CD4-positive, alpha-beta memory T cell (primary cell): ENCODE measurements at regions not wholly inside any gene's neighbourhood (a gene's known extent, or its start where the extent isn't known, plus 50 kb on each side); places are given as distances from the start of the nearest gene placed in this dataset.

Experiments
- CTCF ChIA-PET: fragments of 350-600 bp; sonication (Branson Sonifier 250); formaldehyde crosslinking; loops from one replicate; lab custom pipeline; 2021; ENCODE audit warnings: inconsistent platforms; ENCODE audit not compliant: partially characterized antibody; lab: Charles Lee
- POLR2A ChIA-PET: fragments of 350-600 bp; sonication (Branson Sonifier 250); formaldehyde crosslinking; loops from one replicate; lab custom pipeline; 2021; ENCODE audit not compliant: partially characterized antibody; lab: Charles Lee
- DNase-seq, 5 donors: peaks; one replicate each; pipeline versions ENCODE4 v3.0.0 to v3.0.0-alpha.2; 2020 to 2022; ENCODE audit warnings: mixed read lengths in 1 of 5
- H3K27ac ChIP-seq: one replicate; pipeline ENCODE4 v1.7.0; 2013; ENCODE audit warnings: low read depth, low read length
- H3K27me3 ChIP-seq: 2 replicates; pipeline ENCODE4 v1.7.0; 2013; ENCODE audit warnings: mild to moderate bottlenecking, low read length, moderate library complexity; ENCODE audit not compliant: insufficient read depth
- H3K36me3 ChIP-seq: 2 replicates; pipeline ENCODE4 v1.7.0; 2013; ENCODE audit warnings: mild to moderate bottlenecking, low read length, moderate library complexity; ENCODE audit not compliant: insufficient read depth
- H3K4me1 ChIP-seq: 2 replicates; pipeline ENCODE4 v1.7.0; 2013; ENCODE audit warnings: mild to moderate bottlenecking, low read length, moderate library complexity; ENCODE audit not compliant: insufficient read depth
- H3K4me3 ChIP-seq, 2 donors: one replicate each; pipeline ENCODE4 v1.7.0; 2013; ENCODE audit warnings: low read length in 2 of 2, mild to moderate bottlenecking in 1 of 2
- H3K9me3 ChIP-seq, 2 donors: one replicate each; pipeline ENCODE4 v1.7.0; 2013; ENCODE audit warnings: low read length in 2 of 2, control low read depth in 1 of 2; ENCODE audit not compliant: control insufficient read depth in 1 of 2
- H3K27ac Mint-ChIP-seq, 7 donors: one replicate each; pipeline ENCODE4 v1.8.0; 2020 to 2021; ENCODE audit warnings: mixed read lengths in 7 of 7, mild to moderate bottlenecking in 6 of 7, inconsistent platforms in 3 of 7, moderate library complexity in 3 of 7
- H3K27me3 Mint-ChIP-seq, 2 donors: one replicate each; pipeline ENCODE4 v1.8.0; 2020 to 2021; ENCODE audit warnings: mixed read lengths in 2 of 2
- H3K36me3 Mint-ChIP-seq, 2 donors: one replicate each; pipeline ENCODE4 v1.8.0; 2020 to 2021; ENCODE audit warnings: mixed read lengths in 2 of 2, inconsistent platforms in 1 of 2, mild to moderate bottlenecking in 1 of 2
- H3K4me1 Mint-ChIP-seq, 4 donors: one replicate each; pipeline ENCODE4 v1.8.0; 2020 to 2021; ENCODE audit warnings: mixed read lengths in 4 of 4, mild to moderate bottlenecking in 1 of 4
- H3K4me3 Mint-ChIP-seq, 8 donors: one replicate each; pipeline ENCODE4 v1.8.0; 2020 to 2021; ENCODE audit warnings: mixed read lengths in 8 of 8, mild to moderate bottlenecking in 7 of 8, moderate library complexity in 6 of 8, inconsistent platforms in 3 of 8
- H3K9me3 Mint-ChIP-seq, 8 donors: one replicate each; pipeline ENCODE4 v1.8.0; 2020 to 2021; ENCODE audit warnings: mixed read lengths in 8 of 8, mild to moderate bottlenecking in 5 of 8, inconsistent platforms in 3 of 8, moderate library complexity in 1 of 8
- intact Hi-C: fragments of 100-400 bp; cut with micrococcal nuclease; formaldehyde crosslinking; loops from one replicate; pipeline ENCODE4 v1.15.1; 2023

DNA sequence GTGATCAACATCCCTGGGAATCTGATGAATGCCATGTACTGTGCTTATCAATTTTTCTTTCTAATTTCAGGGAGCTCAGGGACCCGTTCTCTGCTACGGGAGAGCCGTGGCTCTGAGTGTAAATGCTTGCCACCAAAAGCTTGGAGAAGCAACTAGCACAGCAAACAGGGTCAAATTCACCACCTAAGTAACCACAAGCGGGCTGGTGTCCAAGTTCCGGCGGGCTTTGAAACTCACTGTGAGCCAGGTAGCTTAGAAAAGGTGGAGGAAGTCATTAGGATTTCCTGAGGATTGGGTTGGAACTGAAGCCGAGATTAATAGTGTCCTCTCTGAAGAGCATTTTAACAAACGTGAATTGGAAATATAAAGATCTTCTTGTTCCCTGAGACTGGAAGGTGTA is 87.2 kb downstream of the CLDN34 start:
- H3K4me3 Mint-ChIP-seq: no peak overlapping the region
- DNase-seq: no peak
- H3K27me3 ChIP-seq: no peaks in the 10 kb centered on the region
- peaks cover 1 to 11% (median 6%) of the 10 kb centered on the region in 4 donors for H3K4me1 Mint-ChIP-seq
- no peak overlapping the region for H3K27ac ChIP-seq
- H3K27ac Mint-ChIP-seq: no peak overlapping the region
- H3K36me3 Mint-ChIP-seq: peaks cover 0 to 3% of the 10 kb centered on the region in 2 donors
- no peaks in the 10 kb centered on the region for H3K27me3 Mint-ChIP-seq
- no peak overlapping the region for H3K4me3 ChIP-seq
- CTCF ChIA-PET: no interaction called here
- no peaks in the 10 kb centered on the region for H3K9me3 ChIP-seq
- intact Hi-C loops: no loop called here
- H3K9me3 Mint-ChIP-seq: peaks cover 0 to 2% (median 0%) of the 10 kb centered on the region in 8 donors
- H3K4me1 ChIP-seq: no peaks in the 10 kb centered on the region
- POLR2A ChIA-PET: no interaction called here
- no peaks in the 10 kb centered on the region for H3K36me3 ChIP-seq

DNA sequence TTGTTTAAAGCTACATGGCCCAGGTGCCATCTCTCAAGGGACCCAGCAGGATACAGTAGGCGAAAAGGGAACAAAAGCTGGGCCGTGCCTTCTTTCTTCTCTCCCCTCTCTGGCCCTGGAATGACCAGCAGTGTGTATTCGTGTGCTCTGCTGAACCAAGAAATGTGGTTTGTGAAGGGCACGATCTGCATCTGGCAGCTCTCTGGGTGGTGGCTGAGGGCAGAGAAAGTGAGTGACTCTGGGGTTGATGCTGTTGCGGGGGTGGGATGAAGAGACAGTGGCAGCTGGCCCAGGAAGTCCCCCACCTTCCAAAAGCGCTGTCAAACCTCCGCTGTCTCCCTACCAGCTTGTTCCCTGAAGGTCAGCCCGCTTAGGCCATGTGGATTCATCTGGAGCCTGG is 88.3 kb downstream of the CLDN34 start:
- H3K9me3 ChIP-seq: no peaks in the 10 kb centered on the region
- no peak overlapping the region for H3K27ac ChIP-seq
- no peak overlapping the region for H3K4me3 ChIP-seq
- Mint-ChIP-seq H3K27ac (no peak overlapping the region), H3K4me3 (no peak overlapping the region), H3K36me3 (peaks cover 0 to 3% of the 10 kb centered on the region in 2 donors), H3K27me3 (no peaks in the 10 kb centered on the region), H3K4me1 (peaks cover 1 to 7% (median 6%) of the 10 kb centered on the region in 4 donors), H3K9me3 (peaks cover 0 to 2% (median 0%) of the 10 kb centered on the region in 8 donors)
- intact Hi-C loops: no loop called here
- no peaks in the 10 kb centered on the region for H3K4me1 ChIP-seq
- no peak for DNase-seq
- no peaks in the 10 kb centered on the region for H3K36me3 ChIP-seq
- no peaks in the 10 kb centered on the region for H3K27me3 ChIP-seq
- ChIA-PET POLR2A (no interaction called here), CTCF (no interaction called here)

DNA sequence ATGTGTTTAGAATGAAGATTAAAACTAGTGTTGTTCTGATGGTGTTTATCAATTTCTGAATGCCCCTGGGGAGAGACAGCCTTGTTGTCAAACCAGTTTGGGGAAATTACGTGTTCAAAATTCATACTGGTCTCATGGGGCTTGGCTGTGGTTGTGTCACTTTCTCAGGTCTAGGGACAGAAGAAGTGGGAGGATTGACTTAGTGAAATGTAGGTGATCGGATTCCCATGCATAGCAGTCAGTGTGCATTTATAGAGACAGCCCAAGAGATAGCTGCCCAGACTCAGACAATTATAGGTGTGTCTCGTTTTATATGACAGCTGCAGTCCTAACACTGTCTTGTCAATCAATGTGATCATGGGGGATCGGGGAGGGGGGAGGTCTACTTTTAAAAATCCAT is 94.4 kb upstream of the CLCN4 start:
- H3K9me3 Mint-ChIP-seq: peaks cover 0 to 2% (median 0%) of the 10 kb centered on the region in 8 donors
- no peaks in the 10 kb centered on the region for H3K4me1 ChIP-seq
- no peak overlapping the region for H3K27ac ChIP-seq
- H3K36me3 Mint-ChIP-seq: peaks cover 0 to 9% of the 10 kb centered on the region in 2 donors
- intact Hi-C loops: no loop called here
- H3K36me3 ChIP-seq: no peaks in the 10 kb centered on the region
- ChIA-PET CTCF (no interaction called here), POLR2A (no interaction called here)
- H3K27me3 Mint-ChIP-seq: no peaks in the 10 kb centered on the region
- peaks cover 0 to 2% (median under 1%) of the 10 kb centered on the region in 4 donors for H3K4me1 Mint-ChIP-seq
- H3K27me3 ChIP-seq: no peaks in the 10 kb centered on the region
- no peak overlapping the region for H3K27ac Mint-ChIP-seq
- no peak overlapping the region for H3K4me3 ChIP-seq
- no peaks in the 10 kb centered on the region for H3K9me3 ChIP-seq
- DNase-seq: no peak
- no peak overlapping the region for H3K4me3 Mint-ChIP-seq

DNA sequence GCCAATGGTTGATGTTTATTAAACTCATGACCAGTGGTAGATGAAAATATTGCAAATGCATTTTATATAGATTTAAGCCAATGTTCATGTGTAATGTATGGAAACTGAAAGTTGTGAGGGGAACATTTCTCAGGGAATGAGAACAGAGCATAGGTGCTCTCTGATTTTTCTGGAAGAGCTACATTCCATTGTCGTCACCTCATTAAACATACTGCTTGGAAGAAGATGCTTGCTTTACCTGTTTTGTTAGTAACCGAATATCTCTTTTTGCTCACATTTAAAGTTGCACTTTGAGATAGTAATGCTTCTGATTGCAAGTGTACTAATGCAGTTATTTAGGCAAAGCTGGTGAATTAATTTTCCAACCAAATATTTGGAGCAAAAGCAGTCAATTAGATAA is 93.8 kb upstream of the CLCN4 start:
- Mint-ChIP-seq H3K9me3 (peaks cover 0 to 2% (median 0%) of the 10 kb centered on the region in 8 donors), H3K4me1 (no peaks in the 10 kb centered on the region), H3K36me3 (peaks cover 6 to 14% of the 10 kb centered on the region in 2 donors), H3K4me3 (no peak overlapping the region), H3K27me3 (no peaks in the 10 kb centered on the region), H3K27ac (no peak overlapping the region)
- ChIA-PET CTCF (no interaction called here), POLR2A (no interaction called here)
- Histone ChIP-seq H3K4me3 (no peak overlapping the region), H3K9me3 (no peaks in the 10 kb centered on the region), H3K27me3 (no peaks in the 10 kb centered on the region), H3K27ac (no peak overlapping the region), H3K36me3 (no peaks in the 10 kb centered on the region), H3K4me1 (no peaks in the 10 kb centered on the region)
- DNase-seq: no peak
- intact Hi-C loops: no loop called here

DNA sequence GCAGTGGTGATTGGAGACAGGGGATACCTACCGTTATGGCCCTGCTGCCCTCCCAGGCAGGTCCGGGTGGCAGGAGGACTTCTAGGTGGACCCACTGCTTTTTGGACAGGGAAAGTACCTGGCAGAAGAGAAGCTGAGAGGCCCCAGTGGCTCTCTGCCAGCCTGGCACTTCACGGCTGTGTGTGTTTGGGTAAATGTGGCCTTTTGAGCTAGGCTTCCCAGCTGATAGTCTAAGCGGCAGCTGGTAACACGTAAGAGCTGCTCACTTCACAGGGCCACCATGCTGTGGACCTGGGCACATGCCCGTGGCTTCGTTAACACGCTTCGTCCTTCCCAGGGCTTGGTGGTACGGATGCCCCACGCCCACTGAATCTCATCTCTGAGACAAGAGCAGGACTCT is 92.0 kb upstream of the CLCN4 start:
- no peak for DNase-seq
- Histone ChIP-seq H3K4me1 (no peaks in the 10 kb centered on the region), H3K36me3 (no peaks in the 10 kb centered on the region), H3K27ac (no peak overlapping the region), H3K9me3 (no peaks in the 10 kb centered on the region), H3K4me3 (no peak overlapping the region), H3K27me3 (no peaks in the 10 kb centered on the region)
- H3K36me3 Mint-ChIP-seq: peaks cover 6 to 16% of the 10 kb centered on the region in 2 donors
- POLR2A ChIA-PET: no interaction called here
- intact Hi-C loops: no loop called here
- no peaks in the 10 kb centered on the region for H3K27me3 Mint-ChIP-seq
- H3K9me3 Mint-ChIP-seq: peaks cover 0 to 2% (median 0%) of the 10 kb centered on the region in 8 donors
- H3K4me1 Mint-ChIP-seq: peaks cover 0 to 5% (median 0%) of the 10 kb centered on the region in 4 donors
- no peak overlapping the region for H3K4me3 Mint-ChIP-seq
- CTCF ChIA-PET: no interaction called here
- no peak overlapping the region for H3K27ac Mint-ChIP-seq

DNA sequence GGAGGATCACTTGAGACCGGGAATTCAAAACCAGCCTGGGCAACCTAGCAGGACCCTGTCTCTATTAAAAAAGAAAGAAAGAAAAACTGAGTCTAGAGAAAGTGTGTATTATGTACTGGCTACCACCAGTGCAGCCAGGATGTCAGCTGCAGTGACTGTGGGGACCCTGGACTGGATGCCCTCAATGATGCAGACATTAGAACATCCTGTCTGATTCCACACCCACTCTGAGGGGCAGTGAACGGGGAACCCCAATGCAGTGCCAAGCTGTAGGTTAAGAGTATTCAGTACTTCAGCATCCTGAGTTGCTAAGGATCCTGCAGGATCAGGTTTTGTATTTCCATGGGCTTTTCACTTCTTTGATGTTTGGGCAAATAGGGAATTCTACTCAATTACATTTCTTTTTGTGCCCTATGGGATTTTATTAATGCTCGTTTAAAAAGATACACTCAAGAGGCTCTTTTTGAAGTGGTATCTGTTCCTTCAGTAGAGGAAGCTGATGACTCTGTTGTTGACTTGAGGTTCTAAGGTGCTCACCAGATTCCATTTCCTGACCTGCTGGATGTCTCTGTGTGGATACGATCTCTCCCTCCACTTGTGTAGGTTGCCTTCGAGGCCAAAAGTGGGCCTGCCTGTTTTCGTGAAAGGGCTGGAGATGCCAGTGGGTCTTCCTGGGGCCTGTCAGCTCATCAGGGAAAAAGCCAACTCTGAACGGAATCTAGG is 85.9 kb upstream of the CLCN4 start:
- Histone ChIP-seq H3K4me3 (no peak overlapping the region), H3K36me3 (no peaks in the 10 kb centered on the region), H3K27me3 (no peaks in the 10 kb centered on the region), H3K9me3 (no peaks in the 10 kb centered on the region), H3K4me1 (peaks cover 12% of the 10 kb centered on the region), H3K27ac (no peak overlapping the region)
- intact Hi-C loops: no loop called here
- Mint-ChIP-seq H3K4me3 (peak overlapping the region in 2 of 8 donors; percentile 25 to 45), H3K9me3 (peaks cover 0 to 2% (median 0%) of the 10 kb centered on the region in 8 donors), H3K27ac (peak overlapping the region in 1 of 7 donors; percentile 65), H3K27me3 (no peaks in the 10 kb centered on the region), H3K36me3 (peaks cover 6 to 11% of the 10 kb centered on the region in 2 donors), H3K4me1 (peaks cover 2 to 17% (median 11%) of the 10 kb centered on the region in 4 donors)
- ChIA-PET CTCF (interaction anchor here (1.7 to 3.6 kb wide), 2 partner anchors 48 to 73 kb away, joined by 5 to 22 read pairs; no protein-coding TSS in a partner anchor), POLR2A (interaction anchor here (1.3 kb wide), 1 partner anchor 47 kb away, joined by 3 read pairs; no protein-coding TSS in a partner anchor)
- DNase-seq: no peak

DNA sequence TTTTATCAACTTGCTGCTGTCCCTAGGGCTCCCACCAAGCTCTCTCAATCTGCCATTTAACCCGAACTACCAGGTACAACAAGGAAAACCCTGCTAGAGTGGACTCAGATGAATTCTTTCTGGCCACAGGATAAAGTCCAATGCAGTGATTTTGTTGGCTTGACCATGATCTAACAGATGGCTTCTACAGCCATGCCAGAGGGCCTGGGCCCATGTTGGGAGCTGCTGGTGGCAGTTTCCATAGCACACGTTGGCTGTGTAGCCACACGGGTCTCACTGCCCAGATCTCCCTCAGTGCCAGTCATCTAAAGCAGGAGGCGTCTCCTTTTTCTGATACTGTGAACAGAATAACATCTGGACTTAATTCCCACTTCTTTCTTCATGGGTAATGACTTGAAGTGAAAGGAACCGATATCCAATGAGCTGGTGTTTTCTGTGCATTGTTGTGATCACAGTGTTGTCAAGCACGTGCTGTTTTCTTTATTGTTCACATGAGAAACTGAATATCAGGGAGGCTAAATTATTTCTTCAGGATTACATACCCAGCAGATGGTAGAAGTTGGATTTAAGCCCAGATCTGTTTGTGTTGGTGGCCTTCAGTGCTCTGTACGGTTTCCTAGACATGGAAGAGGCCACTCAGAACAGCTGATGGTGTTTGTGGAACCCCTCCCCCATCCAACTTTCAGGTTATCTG is 85.2 kb upstream of the CLCN4 start:
- no peaks in the 10 kb centered on the region for H3K36me3 ChIP-seq
- Mint-ChIP-seq H3K27me3 (no peaks in the 10 kb centered on the region), H3K9me3 (peaks cover 0 to 2% (median 0%) of the 10 kb centered on the region in 8 donors), H3K27ac (peak overlapping the region in 1 of 7 donors; percentile 65), H3K36me3 (peaks cover 6 to 8% of the 10 kb centered on the region in 2 donors), H3K4me1 (peaks cover 2 to 17% (median 11%) of the 10 kb centered on the region in 4 donors), H3K4me3 (no peak overlapping the region)
- DNase-seq: no peak
- no peak overlapping the region for H3K27ac ChIP-seq
- POLR2A ChIA-PET: interaction anchor here (1.3 kb wide), 1 partner anchor 46 kb away, joined by 3 read pairs; no protein-coding TSS in a partner anchor
- CTCF ChIA-PET: interaction anchor here (1.7 to 3.6 kb wide), 2 partner anchors 47 to 73 kb away, joined by 5 to 22 read pairs; no protein-coding TSS in a partner anchor
- no peak overlapping the region for H3K4me3 ChIP-seq
- H3K4me1 ChIP-seq: peaks cover 12% of the 10 kb centered on the region
- H3K27me3 ChIP-seq: no peaks in the 10 kb centered on the region
- intact Hi-C loops: no loop called here
- H3K9me3 ChIP-seq: no peaks in the 10 kb centered on the region
